Activated CD4-positive, alpha-beta T cell treated with anti-CD3 and anti-CD28 coated beads, Interleukin-2, amount 10 ng/mL, durations not matched to agents 24 days and 14 days (primary cell): ENCODE measurements at regions not wholly inside any gene's neighbourhood (a gene's known extent, or its start where the extent isn't known, plus 50 kb on each side); places are given as distances from the start of the nearest gene placed in this dataset.

Experiments
- DNase-seq: peaks from one replicate; pipeline ENCODE4 v3.0.0; 2022
- H3K27ac Mint-ChIP-seq: one replicate; pipeline ENCODE4 v1.8.0; 2022; ENCODE audit warnings: mild to moderate bottlenecking, mixed read lengths
- H3K27me3 Mint-ChIP-seq: one replicate; pipeline ENCODE4 v1.8.0; 2022; ENCODE audit warnings: mixed read lengths
- H3K36me3 Mint-ChIP-seq: one replicate; pipeline ENCODE4 v1.8.0; 2022; ENCODE audit warnings: low read depth, mild to moderate bottlenecking, mixed read lengths
- H3K4me1 Mint-ChIP-seq: one replicate; pipeline ENCODE4 v1.8.0; 2021; ENCODE audit warnings: mixed read lengths
- H3K4me3 Mint-ChIP-seq: one replicate; pipeline ENCODE4 v1.8.0; 2022; ENCODE audit warnings: mild to moderate bottlenecking, moderate library complexity, mixed read lengths
- H3K9me3 Mint-ChIP-seq: one replicate; pipeline ENCODE4 v1.8.0; 2021; ENCODE audit warnings: mixed read lengths
- intact Hi-C: fragments of 100-400 bp; cut with micrococcal nuclease; formaldehyde crosslinking; loops from one replicate; pipeline ENCODE4 v1.15.1; 2023

GRCh38 chr16:8481810-8482209, 108.5 kb downstream of the TMEM114 start:
- Mint-ChIP-seq H3K27ac (no peak overlapping the region), H3K36me3 (no peaks in the 10 kb centered on the region), H3K4me3 (no peak overlapping the region), H3K9me3 (no peaks in the 10 kb centered on the region), H3K4me1 (no peaks in the 10 kb centered on the region), H3K27me3 (no peaks in the 10 kb centered on the region)
- DNase-seq = no peak
- intact Hi-C loops = no loop called here

- no peaks in the 10 kb centered on the region for H3K36me3 Mint-ChIP-seq
- no peak overlapping the region for H3K4me3 Mint-ChIP-seq
- intact Hi-C loops = no loop called here
- H3K27me3 Mint-ChIP-seq = no peaks in the 10 kb centered on the region
- H3K9me3 Mint-ChIP-seq = no peaks in the 10 kb centered on the region
- no peaks in the 10 kb centered on the region for H3K4me1 Mint-ChIP-seq
- no peak for DNase-seq
- H3K27ac Mint-ChIP-seq = no peak overlapping the region
Observed at GRCh38 chr16:8476824-8477223, 113.5 kb downstream of the TMEM114 start.

DNA sequence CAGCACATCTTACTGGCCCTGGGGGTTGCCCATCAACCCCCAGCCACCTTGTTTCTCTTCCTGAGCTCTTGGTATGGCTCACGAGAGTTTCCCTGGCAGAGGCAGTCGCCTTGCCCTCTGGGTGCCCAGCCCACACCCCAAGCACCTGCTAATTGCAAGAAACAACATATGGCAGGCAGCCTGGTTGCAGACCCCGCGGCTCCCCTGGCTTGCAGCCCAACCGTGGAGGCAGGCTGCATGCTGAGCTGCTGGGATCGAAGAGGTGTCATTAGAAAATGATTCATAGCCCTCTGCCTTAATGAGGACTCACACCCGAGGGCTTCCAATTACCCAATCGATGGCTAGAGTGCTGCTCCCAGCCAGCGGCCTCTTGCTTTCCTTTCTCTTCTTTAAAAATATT, 115.7 kb downstream of the TMEM114 start:
- no peak for DNase-seq
- Mint-ChIP-seq H3K27me3 (no peaks in the 10 kb centered on the region), H3K4me3 (no peak overlapping the region), H3K4me1 (no peaks in the 10 kb centered on the region), H3K27ac (no peak overlapping the region), H3K36me3 (no peaks in the 10 kb centered on the region), H3K9me3 (no peaks in the 10 kb centered on the region)
- intact Hi-C loops = no loop called here

DNA sequence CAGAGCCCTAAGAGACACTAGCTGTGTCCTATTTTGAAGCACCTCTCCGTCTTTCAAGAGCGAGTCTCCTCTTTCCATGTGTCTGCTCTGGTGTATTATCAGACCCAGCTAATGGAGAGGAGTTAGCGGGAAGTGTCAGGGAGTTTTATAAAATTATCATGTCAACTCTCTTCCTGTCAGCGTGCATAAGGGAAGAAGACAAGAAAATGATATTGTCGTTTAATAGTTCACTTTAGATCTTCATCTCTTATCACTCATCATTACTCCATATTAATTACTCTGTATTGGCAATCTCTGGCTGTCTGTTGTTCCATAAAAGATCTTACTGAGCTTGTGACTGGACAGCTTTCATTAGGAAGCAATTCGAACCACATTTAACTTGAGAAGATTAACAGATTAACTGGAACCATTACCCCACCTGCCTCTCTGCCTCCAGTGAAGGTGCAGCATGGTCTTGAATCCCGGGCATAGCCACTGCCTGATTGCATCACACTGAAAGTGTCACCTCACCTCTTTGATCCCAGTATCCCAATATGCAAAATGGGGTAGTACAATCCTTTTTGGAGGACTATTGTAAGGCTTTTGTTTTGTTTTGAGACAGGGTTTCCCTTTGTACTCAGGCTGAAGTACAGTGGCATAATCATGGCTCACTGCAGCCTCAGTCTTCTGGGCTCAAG, 121.1 kb downstream of the TMEM114 start:
- Mint-ChIP-seq H3K4me1 (no peaks in the 10 kb centered on the region), H3K9me3 (peaks cover 3% of the 10 kb centered on the region), H3K27me3 (no peaks in the 10 kb centered on the region), H3K36me3 (no peaks in the 10 kb centered on the region), H3K4me3 (no peak overlapping the region), H3K27ac (no peak overlapping the region)
- DNase-seq = no peak
- intact Hi-C loops = no loop called here

- Mint-ChIP-seq H3K4me1 (no peaks in the 10 kb centered on the region), H3K27me3 (no peaks in the 10 kb centered on the region), H3K27ac (no peak overlapping the region), H3K36me3 (no peaks in the 10 kb centered on the region), H3K9me3 (peaks cover 3% of the 10 kb centered on the region), H3K4me3 (no peak overlapping the region)
- intact Hi-C loops = no loop called here
- no peak for DNase-seq
Observed at GRCh38 chr16:8464979-8465378, 125.3 kb downstream of the TMEM114 start.

DNA sequence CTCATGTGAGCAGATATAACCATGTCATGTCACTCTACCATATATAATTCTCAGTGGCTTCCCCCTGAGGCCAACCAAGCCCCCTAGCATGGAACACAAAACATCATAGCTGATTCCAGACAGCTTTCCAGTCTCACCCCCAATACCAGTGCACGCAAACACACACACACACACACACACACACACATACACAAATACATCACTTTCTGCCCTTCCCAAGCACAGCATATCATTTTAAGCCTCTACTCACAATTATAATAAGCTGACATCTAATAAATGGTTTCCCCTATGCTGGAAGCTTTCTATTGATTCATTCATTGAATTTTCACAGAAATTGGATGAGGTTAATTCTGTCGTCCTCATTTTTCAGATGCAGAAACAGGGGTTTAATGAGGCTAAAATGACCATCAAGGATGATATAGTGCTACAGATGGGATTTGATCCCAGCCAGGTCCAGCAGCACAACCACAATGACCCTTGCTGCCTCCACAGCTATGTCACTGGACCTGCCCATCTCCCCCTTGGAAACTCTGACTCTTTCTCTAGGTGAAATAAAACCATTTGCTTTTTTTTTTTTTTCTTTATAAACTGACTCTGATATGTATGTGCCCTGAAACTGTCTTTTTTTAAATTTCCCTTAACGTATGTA, 131.1 kb downstream of the TMEM114 start:
- no peak overlapping the region for H3K27ac Mint-ChIP-seq
- H3K36me3 Mint-ChIP-seq = no peaks in the 10 kb centered on the region
- H3K27me3 Mint-ChIP-seq = no peaks in the 10 kb centered on the region
- intact Hi-C loops = no loop called here
- H3K4me3 Mint-ChIP-seq = no peak overlapping the region
- no peaks in the 10 kb centered on the region for H3K4me1 Mint-ChIP-seq
- H3K9me3 Mint-ChIP-seq = no peaks in the 10 kb centered on the region
- DNase-seq = no peak

DNA sequence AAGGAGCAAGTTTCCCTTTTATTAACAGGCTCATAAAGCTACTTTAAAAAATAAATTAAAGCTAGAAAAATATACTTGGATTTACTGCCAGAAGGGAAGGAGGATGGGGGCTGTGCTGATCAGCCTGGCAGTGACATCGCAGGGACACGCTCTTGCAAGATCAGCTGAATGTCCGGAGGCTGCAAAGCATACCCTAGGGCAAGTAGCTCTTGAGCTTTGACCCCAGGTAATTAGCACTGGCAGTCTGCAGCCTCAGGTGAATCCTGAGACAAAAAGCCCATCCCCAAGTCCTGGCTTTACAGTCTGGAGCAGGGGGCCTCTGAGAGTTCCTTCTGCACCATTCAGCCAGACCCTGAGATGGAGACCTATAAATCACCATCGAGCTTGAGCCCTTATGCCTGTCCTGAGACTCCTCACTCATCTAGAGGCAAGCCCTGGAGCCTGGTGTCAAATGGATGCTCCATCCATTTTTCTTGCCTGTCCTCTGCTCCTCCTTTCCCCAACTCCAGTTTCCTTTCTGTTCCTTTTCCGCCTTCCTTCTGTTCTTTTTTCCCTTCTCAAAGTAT, 131.7 kb downstream of the TMEM114 start:
- intact Hi-C loops = no loop called here
- Mint-ChIP-seq H3K4me1 (no peaks in the 10 kb centered on the region), H3K36me3 (no peaks in the 10 kb centered on the region), H3K4me3 (no peak overlapping the region), H3K27ac (no peak overlapping the region), H3K9me3 (no peaks in the 10 kb centered on the region), H3K27me3 (no peaks in the 10 kb centered on the region)
- DNase-seq = no peak

DNA sequence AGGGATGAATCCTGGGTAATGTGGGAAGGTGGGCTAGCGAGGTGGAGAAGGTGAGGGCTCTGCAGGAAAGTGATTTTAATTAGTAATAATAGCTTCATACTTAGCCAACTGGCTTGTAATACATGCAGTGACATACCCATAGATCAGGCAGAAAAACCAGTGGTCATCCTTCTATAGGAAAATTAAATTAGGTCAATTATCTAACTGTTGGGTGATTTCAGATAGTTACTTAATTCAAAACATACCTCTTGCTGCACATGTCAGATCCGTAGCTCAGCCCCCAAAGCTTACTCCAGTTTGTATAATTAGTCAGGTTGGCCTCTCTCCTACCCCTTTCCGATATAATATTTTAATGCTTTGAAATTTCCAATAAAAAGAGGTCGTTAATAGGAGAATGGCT, 137.0 kb downstream of the TMEM114 start:
- no peaks in the 10 kb centered on the region for H3K4me1 Mint-ChIP-seq
- no peak for DNase-seq
- intact Hi-C loops = no loop called here
- H3K4me3 Mint-ChIP-seq = no peak overlapping the region
- no peak overlapping the region for H3K27ac Mint-ChIP-seq
- H3K36me3 Mint-ChIP-seq = no peaks in the 10 kb centered on the region
- no peaks in the 10 kb centered on the region for H3K9me3 Mint-ChIP-seq
- no peaks in the 10 kb centered on the region for H3K27me3 Mint-ChIP-seq

GRCh38 chr16:8452941-8453340, 137.4 kb downstream of the TMEM114 start:
- no peaks in the 10 kb centered on the region for H3K9me3 Mint-ChIP-seq
- H3K36me3 Mint-ChIP-seq = no peaks in the 10 kb centered on the region
- H3K27me3 Mint-ChIP-seq = no peaks in the 10 kb centered on the region
- intact Hi-C loops = no loop called here
- DNase-seq = no peak
- H3K4me1 Mint-ChIP-seq = no peaks in the 10 kb centered on the region
- no peak overlapping the region for H3K4me3 Mint-ChIP-seq
- H3K27ac Mint-ChIP-seq = no peak overlapping the region

- intact Hi-C loops = no loop called here
- H3K27ac Mint-ChIP-seq = no peak overlapping the region
- no peak for DNase-seq
- no peaks in the 10 kb centered on the region for H3K36me3 Mint-ChIP-seq
- no peaks in the 10 kb centered on the region for H3K9me3 Mint-ChIP-seq
- H3K4me1 Mint-ChIP-seq = no peaks in the 10 kb centered on the region
- no peak overlapping the region for H3K4me3 Mint-ChIP-seq
- no peaks in the 10 kb centered on the region for H3K27me3 Mint-ChIP-seq
Observed at GRCh38 chr16:8436931-8437330, 153.4 kb downstream of the TMEM114 start.

GRCh38 chr16:8431783-8432182, 158.5 kb downstream of the TMEM114 start:
- intact Hi-C loops = no loop called here
- DNase-seq = no peak
- no peaks in the 10 kb centered on the region for H3K9me3 Mint-ChIP-seq
- H3K4me3 Mint-ChIP-seq = no peak overlapping the region
- no peak overlapping the region for H3K27ac Mint-ChIP-seq
- H3K36me3 Mint-ChIP-seq = no peaks in the 10 kb centered on the region
- no peaks in the 10 kb centered on the region for H3K4me1 Mint-ChIP-seq
- H3K27me3 Mint-ChIP-seq = no peaks in the 10 kb centered on the region

DNA sequence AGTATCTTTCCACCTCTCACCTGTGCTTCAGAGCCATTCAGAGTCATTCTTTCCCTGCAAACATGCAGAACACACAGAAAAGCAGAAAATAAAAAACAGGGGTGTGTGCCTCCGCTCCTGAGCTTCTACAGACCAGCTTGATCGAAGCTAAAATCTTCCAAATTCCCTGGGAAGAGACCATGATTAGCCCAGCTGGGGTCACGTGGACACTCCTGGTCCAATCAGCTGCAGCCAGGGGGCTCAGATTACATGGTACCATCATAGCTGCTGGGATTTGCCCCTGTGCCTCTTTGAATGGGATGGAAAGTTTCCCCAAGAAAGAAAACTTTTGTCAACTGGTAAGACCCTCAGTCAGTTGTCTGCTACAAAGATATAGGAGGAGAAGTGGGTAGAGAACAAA, 159.9 kb downstream of the TMEM114 start:
- DNase-seq = no peak
- no peak overlapping the region for H3K4me3 Mint-ChIP-seq
- no peak overlapping the region for H3K27ac Mint-ChIP-seq
- no peaks in the 10 kb centered on the region for H3K4me1 Mint-ChIP-seq
- intact Hi-C loops = no loop called here
- H3K9me3 Mint-ChIP-seq = no peaks in the 10 kb centered on the region
- H3K36me3 Mint-ChIP-seq = no peaks in the 10 kb centered on the region
- H3K27me3 Mint-ChIP-seq = no peaks in the 10 kb centered on the region

DNA sequence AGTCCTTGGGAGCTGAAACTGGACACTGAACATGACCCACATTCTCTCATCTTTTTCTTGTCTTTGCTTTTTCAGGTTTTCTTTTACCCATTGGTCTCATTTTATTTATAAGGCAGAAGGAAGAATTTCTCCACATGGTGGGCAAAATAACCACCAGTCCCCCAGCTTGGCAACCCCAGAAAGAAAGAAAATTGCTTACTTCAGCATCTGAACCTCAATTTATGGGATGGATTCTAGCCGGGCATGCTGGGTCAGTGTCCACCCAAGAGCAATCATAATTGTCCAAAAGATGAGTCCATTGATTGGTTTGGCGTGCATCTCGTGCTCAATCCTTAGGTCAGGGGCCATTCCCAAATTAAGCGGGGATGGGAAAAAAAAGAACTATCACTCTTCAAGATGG, 163.7 kb downstream of the TMEM114 start:
- H3K4me3 Mint-ChIP-seq = no peak overlapping the region
- no peaks in the 10 kb centered on the region for H3K4me1 Mint-ChIP-seq
- intact Hi-C loops = no loop called here
- H3K36me3 Mint-ChIP-seq = no peaks in the 10 kb centered on the region
- H3K27ac Mint-ChIP-seq = no peak overlapping the region
- DNase-seq = no peak
- H3K27me3 Mint-ChIP-seq = no peaks in the 10 kb centered on the region
- no peaks in the 10 kb centered on the region for H3K9me3 Mint-ChIP-seq

GRCh38 chr16:8417145-8417544, 173.2 kb downstream of the TMEM114 start:
- no peaks in the 10 kb centered on the region for H3K36me3 Mint-ChIP-seq
- H3K27me3 Mint-ChIP-seq = no peaks in the 10 kb centered on the region
- no peak overlapping the region for H3K27ac Mint-ChIP-seq
- intact Hi-C loops = no loop called here
- H3K9me3 Mint-ChIP-seq = no peaks in the 10 kb centered on the region
- H3K4me3 Mint-ChIP-seq = no peak overlapping the region
- H3K4me1 Mint-ChIP-seq = no peaks in the 10 kb centered on the region
- no peak for DNase-seq
